HG03159 (cell line): ENCODE measurements at regions not wholly inside any gene's neighbourhood (a gene's known extent, or its start where the extent isn't known, plus 50 kb on each side); places are given as distances from the start of the nearest gene placed in this dataset.

Experiments used
- ATAC-seq: cut with Tn5 transposase; IDR thresholded peaks from one replicate; pipeline ENCODE4 v1.9.1; 2021; ENCODE audit warnings: mild to moderate bottlenecking, moderate library complexity; ENCODE audit not compliant: unreplicated experiment

DNA sequence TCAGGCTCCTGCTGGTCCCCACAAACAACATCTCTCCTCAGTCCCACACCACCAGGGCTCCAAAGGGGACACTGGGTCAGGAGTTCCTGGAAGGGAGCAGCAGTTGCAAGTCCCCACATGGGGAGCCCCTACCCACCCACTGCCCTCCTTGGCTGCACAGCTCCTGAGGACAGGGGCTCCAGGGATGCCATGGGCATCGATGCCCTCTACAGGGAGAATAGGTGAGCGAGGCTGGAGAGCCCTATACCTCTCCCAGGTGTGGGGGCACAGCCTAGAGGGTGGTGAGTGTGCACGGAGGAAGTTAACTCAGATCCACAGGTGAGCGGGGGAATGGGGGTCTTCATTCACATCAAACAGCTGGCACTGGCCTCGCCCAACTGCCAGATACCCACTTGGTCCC is 141.2 kb upstream of the LINGO1 start:
- no peak for ATAC-seq

DNA sequence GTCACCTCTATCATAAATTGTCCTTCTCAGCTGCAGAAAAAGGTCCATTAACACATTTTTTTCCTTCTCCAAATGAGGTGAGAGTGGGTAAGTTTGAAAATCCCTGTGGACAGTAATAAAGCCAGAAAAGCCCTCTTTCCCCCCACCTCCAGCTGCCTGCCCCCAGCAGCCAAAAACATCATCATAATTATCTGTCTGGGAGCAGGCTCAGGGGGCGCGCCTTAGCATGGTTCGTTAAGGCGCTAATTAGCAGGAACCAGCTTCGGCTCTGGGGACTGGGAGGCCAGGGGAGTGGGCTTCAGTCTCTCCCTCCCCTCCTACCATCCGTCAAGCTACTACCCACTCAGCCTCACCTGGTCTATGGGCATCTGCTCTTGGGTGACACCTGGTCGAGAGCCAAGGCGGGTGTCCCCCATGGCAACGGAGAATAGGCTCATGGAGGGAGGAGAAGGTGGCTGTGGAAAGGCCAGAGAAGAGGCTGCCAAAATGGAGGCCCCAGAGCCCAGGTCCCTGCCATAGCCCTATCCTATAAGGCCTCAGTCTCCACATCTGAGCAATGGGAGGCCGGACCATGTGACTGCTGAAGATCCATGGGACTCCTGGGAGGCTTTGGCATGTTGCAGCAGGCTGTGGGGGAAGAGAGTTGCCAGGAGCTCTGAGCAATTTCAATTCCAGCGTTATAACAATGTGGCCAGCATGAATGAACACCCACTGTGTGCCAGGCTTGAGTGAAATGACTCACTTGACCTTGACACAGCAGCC is 140.1 kb upstream of the LINGO1 start:
- no peak for ATAC-seq

DNA sequence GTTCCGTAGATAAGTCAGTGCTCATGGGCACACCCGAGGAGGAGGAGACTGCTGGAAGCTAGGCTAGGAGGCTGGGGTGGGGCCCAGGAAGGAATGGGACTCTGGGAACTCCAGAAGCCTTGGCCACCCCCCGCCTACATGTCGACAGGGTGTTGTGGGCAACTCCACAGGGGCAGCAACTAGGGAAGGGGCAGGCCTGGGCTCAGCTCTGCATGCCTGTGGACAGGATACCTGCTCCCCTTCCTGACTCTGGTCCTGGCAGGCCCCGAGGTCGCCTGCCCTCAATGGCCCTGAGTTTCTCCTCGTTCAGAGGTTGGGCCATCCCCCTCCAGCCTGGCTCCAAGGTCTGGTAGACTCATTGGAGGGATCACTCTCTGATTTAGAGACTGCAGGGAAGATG is 138.9 kb upstream of the LINGO1 start:
- ATAC-seq, result no peak

DNA sequence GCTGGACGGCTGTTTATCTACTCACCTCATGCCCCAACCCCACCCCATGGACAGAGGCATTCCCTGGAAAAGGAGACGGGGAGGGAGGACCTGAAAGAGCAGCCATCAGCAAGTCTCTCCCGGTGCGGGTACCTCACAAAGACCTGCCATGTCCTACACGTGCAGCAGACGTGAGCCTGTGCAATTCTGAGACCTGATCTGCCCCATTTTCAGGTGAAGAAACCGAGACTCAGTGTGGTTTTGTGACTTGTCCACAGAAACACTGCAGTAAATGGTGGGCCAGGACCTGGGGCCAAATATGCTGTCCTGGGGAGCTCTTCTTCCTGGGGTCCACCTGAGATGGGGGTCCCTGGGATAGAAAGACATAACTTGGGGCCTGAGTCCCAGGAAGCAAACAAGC is 137.0 kb upstream of the LINGO1 start:
- no peak for ATAC-seq

DNA sequence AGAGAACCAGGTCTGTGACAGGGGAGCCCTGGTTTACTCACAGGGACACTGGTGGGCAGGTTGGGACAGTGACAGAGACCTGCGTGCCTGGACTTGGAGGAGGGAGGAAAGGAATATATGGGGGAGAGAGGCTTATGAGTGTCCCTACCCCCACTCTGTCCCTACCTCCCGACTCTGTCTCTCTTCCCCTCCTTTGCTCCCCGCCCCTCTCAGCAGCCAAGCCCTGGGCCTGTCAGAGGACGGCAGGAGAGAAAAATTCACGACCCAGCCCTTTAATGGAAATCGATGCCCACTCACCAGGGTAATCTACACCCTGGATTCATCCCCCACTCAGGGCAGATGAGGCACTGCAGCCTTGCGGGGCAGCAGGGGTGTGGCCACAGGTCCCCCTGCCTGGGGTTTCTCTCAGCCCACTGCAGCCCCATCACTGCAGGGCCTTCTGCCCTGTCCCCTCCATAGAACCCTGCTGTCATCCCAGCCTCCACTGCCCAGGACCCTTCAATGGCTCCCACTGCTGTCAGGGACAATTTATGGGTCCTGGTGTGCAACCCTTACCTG is 135.9 kb upstream of the LINGO1 start:
- no peak for ATAC-seq

DNA sequence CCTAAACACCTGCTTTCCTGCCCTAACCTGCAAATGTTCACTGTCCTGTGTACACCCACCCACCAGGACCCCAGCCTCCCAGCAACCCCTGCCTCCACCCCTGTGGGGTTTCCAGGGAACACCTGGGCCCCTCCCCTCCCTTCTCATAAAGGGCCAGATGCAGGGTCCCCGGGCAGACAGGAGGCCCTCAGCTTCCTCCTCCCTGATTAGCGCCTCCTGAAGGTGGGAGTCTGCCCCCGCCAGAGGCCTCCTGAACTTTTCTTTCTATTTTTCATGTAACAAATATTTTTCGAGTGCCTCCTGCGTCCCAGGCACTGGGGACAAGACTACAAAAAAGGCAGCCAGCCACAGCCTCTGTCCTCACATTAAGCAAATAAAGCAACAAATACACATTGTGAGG is 135.4 kb upstream of the LINGO1 start:
- no peak for ATAC-seq

DNA sequence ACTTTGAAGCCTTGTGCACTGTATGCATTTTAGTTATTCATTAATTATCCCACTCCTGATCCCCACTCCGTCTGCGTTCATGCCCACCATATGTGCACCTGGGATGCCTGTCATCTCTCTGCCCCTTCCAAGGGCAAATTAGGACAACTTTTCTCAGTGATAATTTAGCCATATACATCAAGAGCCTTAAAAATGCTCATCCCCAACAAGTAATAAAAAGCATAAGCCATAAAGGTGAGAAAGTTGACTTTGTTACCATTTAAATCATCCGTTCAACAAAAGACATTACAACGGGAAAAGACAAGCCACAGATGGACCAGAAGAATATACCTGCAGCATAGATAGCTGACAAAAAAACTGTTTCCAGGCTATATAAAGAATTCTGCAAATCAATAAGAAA is 131.4 kb upstream of the LINGO1 start:
- no peak for ATAC-seq

DNA sequence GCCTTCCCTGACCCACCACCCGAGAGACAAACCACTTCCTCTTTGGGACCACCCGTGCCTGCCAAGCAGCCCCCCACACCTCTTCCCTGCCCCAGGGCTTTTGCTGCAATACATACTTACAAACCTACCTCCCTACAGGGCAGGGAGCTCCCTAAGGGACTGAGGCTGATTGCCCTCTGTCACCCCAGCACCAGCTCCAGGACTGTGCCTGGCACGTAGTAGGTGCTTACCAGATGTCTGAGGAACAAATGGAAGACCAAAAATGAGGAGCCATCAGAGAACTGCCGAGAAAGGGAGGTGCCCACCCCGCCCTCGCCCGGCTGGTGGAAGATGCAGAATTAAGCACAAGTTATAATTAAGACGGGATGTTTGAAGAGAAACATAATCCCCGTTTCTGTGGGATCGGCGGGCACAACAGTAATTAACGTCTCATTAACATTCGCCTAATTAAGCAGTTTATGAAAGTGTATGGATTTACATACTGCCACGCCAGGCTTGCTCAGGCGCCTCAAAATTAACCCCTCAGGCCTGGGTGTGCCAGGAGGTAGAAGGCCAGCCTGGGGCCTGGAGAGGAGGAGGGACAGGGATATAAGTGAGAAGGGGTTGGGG is 130.1 kb upstream of the LINGO1 start:
- no peak for ATAC-seq

DNA sequence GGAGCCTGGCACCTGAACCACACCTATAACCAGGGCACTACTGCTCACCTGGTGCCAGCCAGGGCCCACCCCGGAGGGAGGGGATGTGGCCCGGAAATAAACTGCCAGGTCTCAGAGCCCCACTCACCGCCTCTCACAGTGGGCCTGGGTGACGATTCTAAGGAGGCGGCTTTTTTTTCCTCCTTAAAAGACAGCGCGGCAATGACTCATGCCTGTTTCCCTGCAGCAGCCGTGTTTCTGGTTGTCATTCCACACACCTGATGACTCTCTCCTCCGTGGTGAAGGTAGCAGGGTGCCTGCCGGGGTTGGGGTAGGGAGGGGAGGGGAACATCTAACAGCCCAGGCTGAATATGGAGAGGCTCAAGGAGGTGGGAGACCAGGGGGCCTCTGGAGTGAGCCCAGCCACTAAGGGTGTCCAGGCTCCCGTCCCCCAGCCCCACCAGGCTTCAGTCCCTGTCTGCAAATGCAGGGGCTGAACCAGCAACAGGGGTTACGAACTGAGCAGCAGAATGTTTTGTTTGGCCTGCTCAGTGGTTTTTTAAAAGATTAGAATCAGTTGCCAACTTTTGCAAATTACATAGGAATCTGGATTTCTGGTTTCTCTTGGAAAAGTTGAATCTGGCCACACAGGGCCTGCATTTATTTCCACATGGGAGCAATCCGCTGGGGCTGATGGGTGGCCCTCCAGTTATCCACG is 127.3 kb upstream of the LINGO1 start:
- no peak for ATAC-seq

DNA sequence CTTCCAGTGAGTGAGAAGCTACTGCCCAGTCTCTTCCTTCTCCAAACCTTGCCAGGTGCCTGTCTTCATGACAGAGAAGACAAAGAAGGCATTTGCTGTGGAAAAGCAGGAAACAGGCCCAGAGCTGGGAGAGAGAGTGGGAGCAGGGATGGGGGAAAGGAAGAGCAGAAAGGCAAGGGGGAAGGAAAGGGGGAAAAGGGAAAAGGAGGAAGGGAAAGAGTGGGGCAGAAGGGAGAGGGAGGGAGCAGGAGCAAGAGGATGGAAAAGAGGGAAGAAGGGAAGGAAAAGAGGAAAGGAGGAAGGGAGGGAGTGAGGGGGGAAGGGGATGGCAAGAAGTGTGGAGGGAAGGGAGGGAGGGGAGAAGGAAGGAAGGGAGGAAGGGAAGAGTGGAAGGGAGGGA is 121.2 kb upstream of the LINGO1 start:
- ATAC-seq, result no peak

DNA sequence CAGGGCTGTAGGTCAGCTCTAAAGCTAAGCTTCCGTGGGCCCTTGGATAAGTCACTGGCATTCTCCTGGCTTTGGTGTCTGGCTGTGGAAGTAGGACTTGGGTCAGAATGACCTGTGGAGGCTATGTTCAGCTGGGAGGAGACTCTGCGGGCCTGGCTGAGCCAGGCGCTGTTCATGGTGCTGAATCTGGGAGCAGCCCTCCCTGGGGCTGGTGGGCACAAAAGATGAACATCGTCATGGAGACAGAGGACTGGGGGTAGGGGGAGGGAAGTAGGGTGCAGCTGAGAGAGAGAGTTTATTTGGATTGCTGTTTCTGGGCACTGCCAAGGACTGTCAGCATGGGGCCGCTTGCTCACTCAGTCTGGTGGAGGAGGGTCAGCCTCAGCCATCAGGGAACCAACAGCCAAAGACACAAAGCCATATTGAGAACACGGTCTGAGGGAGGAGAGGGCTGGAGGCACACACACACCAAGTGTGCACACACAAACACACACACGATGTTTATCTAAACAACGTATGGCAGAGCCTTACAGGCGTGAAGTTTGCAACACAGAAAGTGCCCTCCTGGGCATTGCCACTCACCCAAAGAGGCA is 120.7 kb upstream of the LINGO1 start:
- ATAC-seq, result no peak

DNA sequence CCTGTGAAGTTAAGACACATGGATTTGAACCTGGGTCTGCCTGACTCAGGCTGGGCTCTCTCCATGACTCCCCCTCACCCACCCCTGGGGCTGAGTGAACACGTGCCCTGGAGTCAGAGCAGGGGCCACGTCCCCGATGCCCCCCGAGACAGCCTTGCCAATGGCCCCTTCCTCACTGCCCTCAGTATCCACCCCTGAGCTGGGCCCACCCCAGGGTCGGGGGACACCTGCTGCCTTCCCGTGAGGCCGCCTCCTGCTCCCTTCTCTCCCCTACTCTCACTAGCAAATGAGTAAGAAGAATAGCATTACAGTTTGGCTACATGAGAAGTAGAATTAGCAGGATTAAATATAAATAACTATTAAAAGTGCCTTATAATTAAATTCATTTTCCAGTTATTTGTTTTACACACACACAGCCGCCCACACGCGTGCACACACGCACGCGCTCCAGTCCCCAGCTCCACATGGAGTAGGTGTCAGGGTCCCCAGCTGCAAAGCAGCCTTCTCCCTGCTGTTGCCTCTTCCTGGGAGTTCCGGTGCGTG is 117.4 kb upstream of the LINGO1 start:
- ATAC-seq, result no peak

DNA sequence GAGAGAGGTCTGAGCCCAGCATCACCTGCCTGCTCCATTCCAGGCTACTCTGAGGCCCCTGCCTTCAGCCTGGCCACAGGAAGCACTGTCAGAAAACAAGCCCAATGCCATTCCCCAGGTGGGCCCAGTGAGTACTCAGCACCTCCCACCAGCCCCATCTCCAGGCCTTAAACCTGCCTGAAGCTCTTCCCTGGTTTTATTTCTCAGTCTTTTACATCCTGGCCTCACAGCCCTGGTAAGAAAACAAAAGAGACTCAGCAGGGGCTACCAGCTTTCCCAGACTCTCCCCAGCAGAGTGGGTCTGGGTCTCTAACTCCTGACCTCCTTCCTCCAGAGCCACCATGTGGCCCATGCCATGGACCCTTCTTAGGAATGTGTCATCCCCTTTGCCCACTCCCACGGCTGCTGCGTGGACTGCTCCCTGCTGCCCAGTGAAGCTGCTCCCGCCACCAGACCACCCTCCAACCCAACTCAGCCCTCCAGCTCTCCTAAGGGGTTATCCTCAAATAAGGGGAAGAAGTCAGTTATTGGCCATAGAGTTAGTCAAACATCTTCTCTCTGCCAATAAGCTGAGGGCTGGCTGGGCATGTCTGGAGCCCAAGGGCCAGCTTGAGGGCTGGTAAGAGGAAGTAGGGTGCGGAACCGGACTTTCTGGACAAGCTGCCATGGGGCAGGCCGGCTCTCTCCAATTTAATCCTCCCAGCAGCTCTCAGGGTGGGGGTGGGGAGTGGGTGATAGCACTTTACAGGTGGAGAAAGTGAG is 116.7 kb upstream of the LINGO1 start:
- no peak for ATAC-seq

DNA sequence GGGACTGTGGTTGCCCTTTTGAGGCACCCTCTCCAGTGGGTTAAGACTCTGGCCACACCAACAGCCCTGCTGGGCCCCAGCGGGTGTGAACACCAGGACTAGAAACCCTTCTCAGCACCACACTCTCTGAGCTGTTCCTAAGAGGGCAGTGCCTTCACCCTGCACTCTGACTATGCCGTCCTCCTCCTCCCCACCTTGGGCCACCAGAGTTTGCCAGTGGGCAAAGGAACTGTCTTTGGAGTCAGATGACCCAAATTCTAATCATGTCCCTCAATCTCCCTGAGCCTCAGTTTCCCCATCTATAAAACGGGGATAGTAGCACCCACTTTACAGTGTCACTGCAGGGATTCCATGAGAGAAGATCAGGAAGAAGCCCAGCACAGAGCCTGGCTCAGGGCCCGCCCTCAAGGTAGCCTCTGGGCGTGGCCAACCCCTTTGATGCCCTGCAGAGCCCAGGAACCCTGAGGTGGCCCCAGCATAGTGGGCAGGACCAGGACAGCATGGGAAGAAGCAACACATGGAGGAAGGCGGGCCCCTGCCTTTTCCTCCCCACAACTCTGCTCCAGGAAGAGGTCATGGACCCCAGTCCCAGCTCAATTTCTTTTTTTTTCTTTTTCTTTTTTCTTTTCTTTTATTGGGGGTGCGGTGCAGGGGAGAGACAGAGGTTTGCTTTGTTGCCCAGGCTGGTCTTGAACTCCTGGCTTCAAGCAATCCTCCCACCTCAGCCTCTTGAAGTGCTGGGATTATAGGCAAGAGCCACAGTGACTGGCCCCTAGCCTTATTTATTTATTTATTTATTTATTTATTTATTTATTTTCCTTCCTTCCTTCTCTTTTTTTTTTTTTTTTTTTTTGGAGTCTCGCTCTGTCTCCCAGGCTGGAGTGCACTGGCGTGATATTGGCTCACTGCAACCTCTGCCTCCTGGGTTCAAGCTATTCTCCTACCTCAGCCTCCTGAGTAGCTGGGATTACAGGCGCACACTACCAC is 115.7 kb upstream of the LINGO1 start:
- ATAC-seq, result no peak

DNA sequence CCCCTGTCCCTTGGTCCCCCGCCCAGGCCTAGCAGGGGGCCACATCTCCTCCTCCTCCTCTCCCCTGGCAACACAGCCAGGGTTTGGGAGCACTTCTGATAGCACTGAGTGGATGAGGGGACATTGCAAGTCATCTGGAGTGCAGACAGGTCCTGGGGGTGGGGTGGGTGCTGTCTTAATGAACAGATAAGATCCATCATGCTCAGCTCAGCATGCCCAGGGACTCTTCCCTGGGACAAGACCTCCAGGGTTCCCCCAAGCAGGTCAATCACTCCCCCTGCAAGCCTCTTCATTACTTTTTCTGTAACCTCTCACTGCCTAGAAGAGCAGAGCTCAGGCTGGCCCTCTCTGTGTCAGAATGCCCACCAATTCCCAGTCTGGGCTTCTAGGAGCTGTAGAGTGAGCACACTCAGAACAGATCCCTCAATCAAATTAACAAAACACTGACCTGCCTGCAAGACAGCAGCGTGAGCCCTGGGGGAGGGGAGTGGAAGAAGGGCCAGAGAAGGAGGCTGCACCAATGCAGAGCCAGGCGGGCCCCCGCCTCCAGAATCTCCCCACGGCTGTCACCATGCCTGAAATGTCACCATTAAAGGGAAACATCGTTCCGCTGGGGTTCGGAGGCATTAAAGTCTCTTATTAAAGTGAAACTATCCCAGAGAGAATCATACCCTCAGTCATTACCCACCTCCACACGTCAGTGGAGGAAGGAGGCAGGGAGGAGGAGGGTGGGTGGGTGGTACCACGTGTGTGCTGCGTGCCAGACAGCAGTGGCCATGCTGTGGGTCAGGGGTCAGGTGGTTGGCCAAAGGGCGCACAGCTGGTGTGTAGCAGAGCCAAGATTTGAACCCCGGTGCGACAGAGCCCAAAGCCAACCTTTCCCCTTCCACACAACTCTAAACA is 114.7 kb upstream of the LINGO1 start:
- ATAC-seq, result no peak

DNA sequence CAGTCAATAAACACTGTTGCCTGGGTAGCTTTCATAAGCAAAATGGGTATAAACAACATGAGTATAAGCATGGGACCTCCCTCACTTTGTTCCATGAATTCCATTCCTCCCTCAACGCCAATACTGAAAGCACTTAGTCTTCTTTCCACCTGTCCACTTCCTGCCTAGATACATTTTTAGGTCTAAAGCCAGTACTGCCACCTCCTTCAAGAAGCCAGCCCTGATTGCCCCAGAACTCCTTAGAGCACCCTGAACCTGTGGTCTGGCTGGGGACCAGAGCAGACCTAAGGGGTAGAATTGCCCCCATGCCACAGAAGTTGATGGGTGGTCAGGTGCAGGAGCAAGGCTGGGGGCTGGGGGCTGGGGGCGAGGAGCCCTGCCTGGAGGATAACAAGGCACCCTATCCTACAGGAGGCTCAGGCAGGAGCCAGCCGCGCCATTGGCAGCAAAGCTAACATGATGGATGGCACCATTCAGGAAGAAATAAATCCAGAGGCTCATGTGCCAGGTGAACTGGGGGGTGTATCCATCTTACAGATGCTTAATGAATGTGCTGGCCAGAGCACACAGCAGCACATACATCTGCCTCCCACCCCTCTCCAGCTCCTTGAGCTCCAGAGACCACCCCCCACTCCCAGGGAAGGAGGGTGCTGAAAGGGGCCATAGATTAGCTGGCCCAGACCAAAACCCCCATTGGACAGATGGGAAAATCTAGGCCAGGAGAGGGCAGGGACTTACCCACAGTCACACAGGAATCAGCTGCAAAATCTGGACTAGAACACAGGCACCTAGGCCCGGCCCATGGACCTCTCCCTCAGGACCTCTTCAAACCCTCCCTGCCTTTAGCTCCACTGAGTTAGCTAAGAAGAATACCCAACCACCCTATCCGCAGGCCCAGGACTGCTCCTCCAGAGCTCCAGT is 113.8 kb upstream of the LINGO1 start:
- no peak for ATAC-seq

DNA sequence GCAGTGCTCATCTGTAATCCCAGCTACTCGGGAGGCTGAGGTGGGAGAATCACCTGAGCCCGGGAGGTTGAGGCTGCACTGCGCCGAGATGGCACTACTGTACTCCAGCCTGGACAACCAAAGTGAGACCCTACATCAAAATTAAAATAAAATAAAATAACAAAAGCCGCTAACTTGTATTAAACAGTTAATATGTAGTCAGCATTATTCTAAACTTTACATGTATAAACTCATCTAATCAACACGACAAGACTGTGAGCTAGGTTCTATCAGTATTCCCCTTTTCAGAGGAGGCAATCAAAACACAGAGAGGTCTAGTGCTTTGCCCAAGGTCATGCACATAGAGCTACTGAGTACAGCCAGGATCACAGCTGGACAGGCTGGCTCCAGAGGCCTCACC is 111.7 kb upstream of the LINGO1 start:
- no peak for ATAC-seq
